CD4-positive, alpha-beta T cell treated with Interleukin-1 beta for 1 hour (primary cell): ENCODE measurements at regions not wholly inside any gene's neighbourhood (a gene's known extent, or its start where the extent isn't known, plus 50 kb on each side); places are given as distances from the start of the nearest gene placed in this dataset.
A peak's percentile ranks its signal among the peaks of the same experiment; 100 is the strongest.

Source experiments
- DNase-seq, 2 donors: peaks; one replicate each; pipeline ENCODE4 v3.0.0-alpha.2; 2020 to 2022

- no peak for DNase-seq
Measured at GRCh38 chr17:55668312-55668920, 54.2 kb downstream of the TMEM100 start.

GRCh38 chr17:55666806-55667205 is 55.9 kb downstream of the TMEM100 start:
- DNase-seq, result no peak

- peak in 1 of 2 donors; percentile 37 for DNase-seq
Measured at GRCh38 chr17:55664287-55664686, 58.4 kb downstream of the TMEM100 start.

- no peak for DNase-seq
Measured at GRCh38 chr17:55663400-55663799, 59.3 kb downstream of the TMEM100 start.

GRCh38 chr17:55661963-55662834 is 60.5 kb downstream of the TMEM100 start:
- DNase-seq, result no peak

- DNase-seq, result no peak
Measured at GRCh38 chr17:55661256-55661758, 61.4 kb downstream of the TMEM100 start.

- no peak for DNase-seq
Measured at GRCh38 chr17:55660178-55660886, 62.3 kb downstream of the TMEM100 start.

- DNase-seq, result no peak
Measured at GRCh38 chr17:55659661-55660060, 63.0 kb downstream of the TMEM100 start.

GRCh38 chr17:55655777-55656176 is 66.9 kb downstream of the TMEM100 start:
- no peak for DNase-seq

GRCh38 chr17:55654821-55655220 is 67.8 kb downstream of the TMEM100 start:
- DNase-seq, result no peak

- no peak for DNase-seq
Measured at GRCh38 chr17:55654022-55654421, 68.6 kb downstream of the TMEM100 start.

- DNase-seq, result no peak
Measured at GRCh38 chr17:55652825-55653224, 69.8 kb downstream of the TMEM100 start.

- DNase-seq, result no peak
Measured at GRCh38 chr17:55652114-55652823, 70.4 kb downstream of the TMEM100 start.

- DNase-seq, result no peak
Measured at GRCh38 chr17:55649957-55650597, 72.6 kb downstream of the TMEM100 start.

- no peak for DNase-seq
Measured at GRCh38 chr17:55648086-55648485, 74.6 kb downstream of the TMEM100 start.

- DNase-seq, result no peak
Measured at GRCh38 chr17:55645361-55645760, 77.3 kb downstream of the TMEM100 start.

- DNase-seq, result no peak
Measured at GRCh38 chr17:55644346-55644745, 78.3 kb downstream of the TMEM100 start.

- no peak for DNase-seq
Measured at GRCh38 chr17:55642741-55643140, 79.9 kb downstream of the TMEM100 start.

- DNase-seq, result peak; percentile 21 to 28
Measured at GRCh38 chr17:55641676-55642081, 81.0 kb downstream of the TMEM100 start.

GRCh38 chr17:55639096-55639495 is 83.6 kb downstream of the TMEM100 start:
- DNase-seq, result no peak

- DNase-seq, result no peak
Measured at GRCh38 chr17:55635253-55635914, 87.3 kb downstream of the TMEM100 start.

- no peak for DNase-seq
Measured at GRCh38 chr17:55634702-55635101, 88.0 kb downstream of the TMEM100 start.
